Upper lobe of left lung (tissue), 4 donors: ENCODE measurements at regions not wholly inside any gene's neighbourhood (a gene's known extent, or its start where the extent isn't known, plus 50 kb on each side); places are given as distances from the start of the nearest gene placed in this dataset.

ENCODE experiments used
- POLR2A ChIP-seq, 4 donors: fragments of 450-650 bp; IDR thresholded peaks; one replicate each; pipeline ENCODE4 v1.5.1; 2016 to 2017; ENCODE audit warnings: antibody characterized with exemption in 4 of 4, mild to moderate bottlenecking in 2 of 4
- POLR2AphosphoS5 ChIP-seq, 2 donors: sonication (generic); formaldehyde crosslinking; IDR thresholded peaks; one replicate each; pipeline ENCODE4 v1.5.1; 2017; ENCODE audit warnings: antibody characterized with exemption in 2 of 2
- TF ChIP-seq, protein P1 (sequence below), 6 experiments: fragments of 450-650 bp in 4 of 6; fragments of 200-600 bp in 2 of 6; sonication (generic) in 2 of 6; IDR thresholded peaks; one replicate each; pipeline ENCODE4 v1.5.1; 2016 to 2019; ENCODE audit warnings: antibody characterized with exemption in 6 of 6

GRCh38 chr2:8430628-8431027 is 251.2 kb upstream of the ID2 start:
- TF ChIP-seq, protein P1, sequence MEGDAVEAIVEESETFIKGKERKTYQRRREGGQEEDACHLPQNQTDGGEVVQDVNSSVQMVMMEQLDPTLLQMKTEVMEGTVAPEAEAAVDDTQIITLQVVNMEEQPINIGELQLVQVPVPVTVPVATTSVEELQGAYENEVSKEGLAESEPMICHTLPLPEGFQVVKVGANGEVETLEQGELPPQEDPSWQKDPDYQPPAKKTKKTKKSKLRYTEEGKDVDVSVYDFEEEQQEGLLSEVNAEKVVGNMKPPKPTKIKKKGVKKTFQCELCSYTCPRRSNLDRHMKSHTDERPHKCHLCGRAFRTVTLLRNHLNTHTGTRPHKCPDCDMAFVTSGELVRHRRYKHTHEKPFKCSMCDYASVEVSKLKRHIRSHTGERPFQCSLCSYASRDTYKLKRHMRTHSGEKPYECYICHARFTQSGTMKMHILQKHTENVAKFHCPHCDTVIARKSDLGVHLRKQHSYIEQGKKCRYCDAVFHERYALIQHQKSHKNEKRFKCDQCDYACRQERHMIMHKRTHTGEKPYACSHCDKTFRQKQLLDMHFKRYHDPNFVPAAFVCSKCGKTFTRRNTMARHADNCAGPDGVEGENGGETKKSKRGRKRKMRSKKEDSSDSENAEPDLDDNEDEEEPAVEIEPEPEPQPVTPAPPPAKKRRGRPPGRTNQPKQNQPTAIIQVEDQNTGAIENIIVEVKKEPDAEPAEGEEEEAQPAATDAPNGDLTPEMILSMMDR (IDR thresholded peaks at IDR 0.05), result no peak
- TF ChIP-seq POLR2AphosphoS5 (IDR thresholded peaks at IDR 0.05), result no peak
- TF ChIP-seq POLR2A (IDR thresholded peaks at IDR 0.05), result no peak
